ENCODE measurements at regions not wholly inside any gene's neighbourhood (a gene's known extent, or its start where the extent isn't known, plus 50 kb on each side); places are given as distances from the start of the nearest gene placed in this dataset.

GRCh38 chr7:91618776-91619765 is 261.4 kb downstream of the MTERF1 start:
- TF ChIP-seq CTCF (conservative IDR thresholded peaks at IDR 0.05; ENCODE audit: low read depth, low read length) (no peak), EZH2 (IDR thresholded peaks at IDR 0.05; ENCODE audit: borderline replicate concordance, low read depth, low read length, poor library complexity, severe bottlenecking) (no peak)

Data from A673 (cell line).